Tibial nerve (tissue), 4 donors: ENCODE measurements at regions not wholly inside any gene's neighbourhood (a gene's known extent, or its start where the extent isn't known, plus 50 kb on each side); places are given as distances from the start of the nearest gene placed in this dataset.

Experiments
- DNase-seq, 2 donors: peaks; one replicate each; pipeline ENCODE4 v3.0.0-alpha.2; 2019; ENCODE audit warnings: low spot score in 2 of 2
- H3K27ac ChIP-seq, 4 donors: fragments of 200-600 bp; sonication (generic) in 3 of 4; one replicate each; pipeline ENCODE4 v1.5.1; 2017 to 2019; ENCODE audit warnings: mild to moderate bottlenecking in 1 of 4
- H3K27me3 ChIP-seq, 2 donors: fragments of 200-600 bp; sonication (generic) in 1 of 2; one replicate each; pipeline versions ENCODE4 v1.5.1 to v1.6.0; 2017 to 2019
- H3K36me3 ChIP-seq, 3 donors: fragments of 200-600 bp; sonication (generic); one replicate each; pipeline ENCODE4 v1.5.1; 2018 to 2019
- H3K4me1 ChIP-seq, 4 donors: fragments of 200-600 bp; sonication (generic) in 3 of 4; one replicate each; pipeline ENCODE4 v1.5.1; 2017 to 2019
- H3K4me3 ChIP-seq, 4 donors: fragments of 200-600 bp; sonication (generic) in 3 of 4; one replicate each; pipeline ENCODE4 v1.5.1; 2017 to 2019; ENCODE audit warnings: mild to moderate bottlenecking in 1 of 4, moderate library complexity in 1 of 4
- H3K9me3 ChIP-seq, 4 donors: fragments of 200-600 bp; sonication (generic) in 3 of 4; one replicate each; pipeline ENCODE4 v1.5.1; 2017 to 2019
- CTCF ChIP-seq, 5 experiments: fragments of 200-600 bp in 3 of 5; fragments of 450-650 bp in 2 of 5; sonication (generic) in 3 of 5; IDR thresholded peaks; one replicate each; pipeline ENCODE4 v1.5.1; 2016 to 2019; ENCODE audit warnings: antibody characterized with exemption in 5 of 5, mild to moderate bottlenecking in 3 of 5, moderate library complexity in 2 of 5
- EP300 ChIP-seq, 2 donors: sonication (generic); formaldehyde crosslinking; IDR thresholded peaks; one replicate each; pipeline ENCODE4 v1.6.1; 2017; ENCODE audit warnings: antibody characterized with exemption in 2 of 2, mild to moderate bottlenecking in 1 of 2
- POLR2A ChIP-seq, 2 donors: fragments of 450-650 bp; IDR thresholded peaks; one replicate each; pipeline ENCODE4 v1.6.1; 2017; ENCODE audit warnings: antibody characterized with exemption in 2 of 2, mild to moderate bottlenecking in 2 of 2, moderate library complexity in 2 of 2
- WGBS, 2 donors: methylation state at CpG; one replicate each; pipeline ENCODE4 v1.1.5; 2018; 5-methylcytosine and 5-hydroxymethylcytosine counted together

- Histone ChIP-seq H3K27me3 (no peaks in the 10 kb centered on the region), H3K4me3 (no peak overlapping the region), H3K9me3 (no peaks in the 10 kb centered on the region), H3K27ac (no peak overlapping the region), H3K36me3 (no peaks in the 10 kb centered on the region), H3K4me1 (no peaks in the 10 kb centered on the region)
- DNase-seq: no peak
- TF ChIP-seq POLR2A (IDR thresholded peaks at IDR 0.05): no peak
- TF ChIP-seq CTCF (IDR thresholded peaks at IDR 0.05): no peak
- no peak for TF ChIP-seq EP300 (IDR thresholded peaks at IDR 0.05)
Measured at GRCh38 chr6:8820313-8820712, 385.0 kb upstream of the SLC35B3 start.

- Histone ChIP-seq H3K4me1 (no peaks in the 10 kb centered on the region), H3K4me3 (no peak overlapping the region), H3K36me3 (no peaks in the 10 kb centered on the region), H3K9me3 (no peaks in the 10 kb centered on the region), H3K27ac (no peak overlapping the region), H3K27me3 (no peaks in the 10 kb centered on the region)
- DNase-seq: no peak
- 85 to 90% methylated on average over 5 of the region's 5 CpGs for whole genome bisulfite sequencing, 2 donors
- TF ChIP-seq POLR2A (IDR thresholded peaks at IDR 0.05): no peak
- TF ChIP-seq CTCF (IDR thresholded peaks at IDR 0.05): no peak
- TF ChIP-seq EP300 (IDR thresholded peaks at IDR 0.05): no peak
Measured at GRCh38 chr6:8819446-8819845, 384.1 kb upstream of the SLC35B3 start.

GRCh38 chr6:8814440-8815000 is 379.2 kb upstream of the SLC35B3 start:
- Histone ChIP-seq H3K4me3 (no peak overlapping the region), H3K27me3 (no peaks in the 10 kb centered on the region), H3K4me1 (no peaks in the 10 kb centered on the region), H3K27ac (no peak overlapping the region), H3K9me3 (no peaks in the 10 kb centered on the region), H3K36me3 (no peaks in the 10 kb centered on the region)
- TF ChIP-seq POLR2A (IDR thresholded peaks at IDR 0.05) (no peak), EP300 (IDR thresholded peaks at IDR 0.05) (no peak), CTCF (IDR thresholded peaks at IDR 0.05) (no peak)
- WGBS, 2 donors: 17 to 30% methylated on average over 1 of the region's 1 CpG
- DNase-seq: no peak

- no peak for DNase-seq
- no peaks in the 10 kb centered on the region for H3K36me3 ChIP-seq
- H3K9me3 ChIP-seq: no peaks in the 10 kb centered on the region
- H3K27ac ChIP-seq: no peak overlapping the region
- H3K4me3 ChIP-seq: no peak overlapping the region
- TF ChIP-seq CTCF (IDR thresholded peaks at IDR 0.05) (no peak), EP300 (IDR thresholded peaks at IDR 0.05) (no peak), POLR2A (IDR thresholded peaks at IDR 0.05) (no peak)
- no peaks in the 10 kb centered on the region for H3K4me1 ChIP-seq
- 67 to 73% methylated on average over 4 of the region's 4 CpGs for WGBS, 2 donors
- H3K27me3 ChIP-seq: no peaks in the 10 kb centered on the region
Measured at GRCh38 chr6:8810325-8810724, 375.0 kb upstream of the SLC35B3 start.

- no peaks in the 10 kb centered on the region for H3K9me3 ChIP-seq
- H3K36me3 ChIP-seq: no peaks in the 10 kb centered on the region
- DNase-seq: no peak
- no peak overlapping the region for H3K27ac ChIP-seq
- TF ChIP-seq CTCF (IDR thresholded peaks at IDR 0.05) (no peak), POLR2A (IDR thresholded peaks at IDR 0.05) (no peak), EP300 (IDR thresholded peaks at IDR 0.05) (no peak)
- 76 to 77% methylated on average over 4 of the region's 4 CpGs for WGBS, 2 donors
- no peak overlapping the region for H3K4me3 ChIP-seq
- no peaks in the 10 kb centered on the region for H3K4me1 ChIP-seq
- H3K27me3 ChIP-seq: no peaks in the 10 kb centered on the region
Measured at GRCh38 chr6:8809662-8810061, 374.3 kb upstream of the SLC35B3 start.
